Left lobe of liver (tissue), 2 donors: ENCODE measurements at regions not wholly inside any gene's neighbourhood (a gene's known extent, or its start where the extent isn't known, plus 50 kb on each side); places are given as distances from the start of the nearest gene placed in this dataset.

Source experiments
- ATAC-seq: fragments of 200-7000 bp; cut with Tn5 transposase; one replicate; pipeline ENCODE4 v1.9.1; 2020; ENCODE audit warnings: mild to moderate bottlenecking, moderate library complexity
- DNase-seq: peaks from one replicate; pipeline ENCODE4 v3.0.0-alpha.2; 2020; ENCODE audit warnings: low spot score
- donor health status: DM: no; HTN: no; CAD: no; lungs with moderate emphysema.
- donor health status: DM: no; HTN: yes; CAD: no.

DNA sequence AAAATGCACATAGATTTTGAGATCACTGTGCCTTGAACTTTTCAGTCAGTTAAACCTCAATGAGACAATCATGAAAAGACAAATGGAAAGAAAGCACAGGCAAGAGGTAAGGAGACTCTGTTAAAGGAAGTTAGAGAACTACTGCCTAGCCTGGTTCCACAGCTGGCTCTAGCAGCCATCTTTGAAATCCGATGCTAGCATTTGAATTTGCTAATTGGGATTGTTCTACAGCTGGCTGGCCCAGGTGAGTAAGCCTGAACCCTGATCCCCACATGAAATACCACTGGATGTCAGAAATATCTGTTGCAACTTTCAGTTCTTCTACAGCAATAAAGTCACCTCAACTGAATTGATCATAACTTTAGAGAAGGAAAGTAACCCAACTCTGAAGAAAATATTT is 315.2 kb upstream of the CHAC2 start:
- DNase-seq (no peak), ATAC-seq (no peak)

DNA sequence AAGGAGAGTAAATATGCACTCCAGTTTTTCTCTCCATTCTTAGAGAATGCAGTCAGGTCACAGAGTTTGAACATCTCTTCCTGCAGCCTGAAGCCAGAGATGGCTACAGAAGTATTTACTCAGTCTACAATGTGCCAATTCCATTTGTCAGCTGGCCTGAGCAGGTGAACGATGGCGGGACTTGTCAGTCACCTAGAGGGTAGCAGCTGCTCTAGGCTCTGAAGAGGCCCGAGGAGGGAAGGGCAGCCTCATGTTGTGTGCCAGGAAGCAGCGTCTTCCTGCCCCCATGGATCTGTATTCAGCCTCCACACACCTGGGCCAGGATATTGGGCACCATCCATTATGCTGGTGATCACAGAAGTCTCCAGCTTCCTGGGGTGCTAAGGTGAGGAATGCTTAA is 316.7 kb upstream of the CHAC2 start:
- peak; percentile 39 for ATAC-seq
- DNase-seq, result no peak

DNA sequence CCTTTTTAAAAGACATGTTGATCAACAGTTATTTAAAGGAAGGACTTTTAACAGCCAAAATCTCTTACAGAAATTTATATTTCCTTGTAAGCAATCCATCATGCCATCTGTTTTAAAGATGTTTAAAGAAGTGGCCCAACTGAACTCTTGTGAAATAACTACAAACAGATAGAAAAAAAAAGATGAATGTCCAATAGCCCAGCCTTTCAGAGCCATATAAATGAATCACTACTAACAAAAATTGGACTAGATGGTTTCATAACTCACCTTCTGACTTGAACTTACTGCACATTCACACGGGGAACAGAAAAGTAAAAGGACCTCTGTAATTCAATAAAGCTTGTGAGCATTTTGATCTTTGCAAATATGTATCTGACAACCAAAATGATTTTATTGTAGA is 319.0 kb upstream of the CHAC2 start:
- ATAC-seq (no peak), DNase-seq (no peak)

DNA sequence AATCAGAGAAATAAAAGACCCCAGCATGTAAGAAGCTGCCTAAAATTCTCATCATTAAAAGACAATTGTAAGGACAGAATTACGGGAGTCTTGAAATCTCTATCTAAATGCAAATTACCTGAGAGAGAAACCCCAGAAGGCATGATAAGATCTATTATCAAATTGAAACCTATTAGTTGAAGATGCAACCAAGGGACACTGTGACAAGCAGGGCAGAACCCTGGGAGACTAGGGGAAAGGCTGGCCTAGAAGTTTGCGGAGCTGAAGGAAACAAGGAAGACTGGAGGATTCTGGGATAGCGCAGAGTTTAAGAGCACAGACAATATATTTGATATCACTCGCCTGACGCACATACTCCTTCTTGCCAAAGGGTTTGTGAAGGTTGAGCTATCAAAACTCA is 319.5 kb upstream of the CHAC2 start:
- DNase-seq, result no peak
- no peak for ATAC-seq

DNA sequence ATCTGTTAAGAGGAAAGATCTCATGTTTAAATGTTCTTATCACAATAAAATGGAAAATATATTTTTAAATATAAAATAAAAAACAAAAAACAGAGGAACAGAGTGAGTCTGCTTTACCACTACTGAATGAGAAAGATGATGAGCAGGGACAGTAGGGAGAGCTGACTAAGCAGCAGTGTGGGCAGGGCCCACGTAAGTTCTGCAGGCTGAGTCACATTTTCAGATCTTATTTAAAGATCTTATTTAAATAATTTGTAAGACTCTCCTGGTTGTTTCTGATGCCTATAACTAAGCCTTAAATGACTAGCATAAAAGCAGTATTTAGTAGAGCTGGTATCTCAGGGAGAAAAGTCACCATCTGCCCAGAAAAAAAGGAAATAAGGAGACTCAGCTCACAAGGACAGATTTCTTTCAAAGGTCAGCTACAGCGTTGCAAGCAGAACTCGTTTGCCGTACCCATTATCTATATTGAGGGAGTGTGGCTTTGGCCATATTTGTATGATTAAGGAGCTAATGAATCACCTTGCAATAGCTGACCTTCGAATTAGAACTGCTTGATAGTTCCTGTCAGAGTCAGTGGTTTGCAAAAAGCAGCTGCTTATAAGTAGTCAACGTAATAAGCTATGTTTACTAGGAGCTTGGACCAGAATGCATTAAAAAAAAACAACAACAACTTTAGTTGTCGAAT is 322.1 kb upstream of the CHAC2 start:
- no peak for ATAC-seq

DNA sequence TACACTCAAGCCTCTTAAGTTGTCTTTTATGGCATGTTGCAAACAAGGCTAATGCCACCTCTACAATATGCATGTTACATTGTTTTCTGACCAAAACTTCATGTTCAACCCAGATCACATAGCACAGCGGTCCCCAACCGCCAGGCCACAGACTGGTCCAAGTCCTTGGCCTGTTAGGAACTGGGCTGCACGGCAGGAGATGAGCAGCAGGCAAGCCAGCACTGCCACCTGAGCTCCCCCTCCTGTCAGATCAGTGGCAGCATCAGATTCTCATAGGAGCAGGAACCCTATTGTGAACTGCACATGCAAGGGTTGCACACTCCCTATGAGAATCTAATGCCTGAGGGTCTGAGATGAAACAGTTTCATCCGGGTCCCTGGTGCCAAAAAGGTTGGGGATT is 324.8 kb upstream of the CHAC2 start:
- ATAC-seq, result peak; percentile 31
- DNase-seq, result no peak

More for the DNA sequence above, 322.1 kb upstream of the CHAC2 start:
- no peak for DNase-seq

DNA sequence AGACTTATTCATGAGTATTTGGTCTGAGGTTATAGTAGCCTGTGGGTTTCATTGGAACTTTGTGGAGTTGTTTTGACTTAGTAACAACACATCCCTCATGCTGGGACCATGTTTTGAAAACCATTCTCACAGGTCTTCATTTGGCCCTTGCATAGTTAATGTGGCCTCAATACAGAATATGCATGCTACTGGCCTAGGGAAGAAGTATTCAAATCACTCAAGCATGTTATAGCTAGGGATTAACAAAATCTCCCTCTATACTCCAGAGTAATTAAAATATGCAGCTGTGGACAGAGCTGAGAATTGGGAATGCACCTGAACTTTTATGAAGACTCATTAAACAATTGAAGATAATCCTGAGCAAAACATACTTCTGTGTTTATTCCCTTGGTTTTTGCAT is 325.5 kb upstream of the CHAC2 start:
- ATAC-seq (no peak), DNase-seq (no peak)

DNA sequence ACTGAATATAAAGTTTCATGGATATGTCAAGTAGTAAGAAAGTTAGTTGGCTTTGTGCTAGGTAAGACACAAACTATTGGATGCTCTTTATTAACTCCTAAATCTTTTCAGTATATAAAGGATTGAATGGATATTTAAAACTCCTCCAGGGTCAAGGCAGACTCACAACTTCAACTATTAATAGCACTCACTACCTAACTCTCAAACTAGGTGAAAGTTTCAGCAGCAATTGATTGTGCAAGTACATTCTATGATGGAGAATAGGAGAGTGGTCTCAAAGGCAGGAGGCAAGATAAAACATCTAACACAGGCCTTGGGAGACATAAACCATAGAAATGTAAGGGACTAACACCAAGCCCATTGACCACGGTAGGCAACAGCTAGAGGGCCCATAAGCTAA is 328.9 kb upstream of the CHAC2 start:
- no peak for DNase-seq
- no peak for ATAC-seq

DNA sequence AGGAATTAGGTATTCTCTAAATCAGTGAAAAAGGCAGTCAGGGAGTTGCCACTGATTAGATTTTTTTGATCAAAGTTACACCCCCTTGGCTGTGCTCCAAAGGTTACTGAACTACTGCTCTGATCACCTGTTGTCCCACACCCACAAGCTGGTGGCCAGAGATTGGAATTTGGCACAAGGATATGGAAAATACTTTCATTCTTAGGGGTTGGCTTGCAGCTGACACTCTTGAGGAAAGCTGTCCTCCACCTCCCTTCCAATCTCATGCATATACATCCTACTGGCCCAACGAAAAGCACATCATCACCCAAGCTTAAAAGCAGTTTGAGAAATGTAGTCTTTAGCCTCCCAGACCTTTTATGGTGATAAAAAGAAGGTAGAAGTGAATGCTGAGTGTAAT is 329.5 kb upstream of the CHAC2 start:
- no peak for DNase-seq
- ATAC-seq, result peak; percentile 51

DNA sequence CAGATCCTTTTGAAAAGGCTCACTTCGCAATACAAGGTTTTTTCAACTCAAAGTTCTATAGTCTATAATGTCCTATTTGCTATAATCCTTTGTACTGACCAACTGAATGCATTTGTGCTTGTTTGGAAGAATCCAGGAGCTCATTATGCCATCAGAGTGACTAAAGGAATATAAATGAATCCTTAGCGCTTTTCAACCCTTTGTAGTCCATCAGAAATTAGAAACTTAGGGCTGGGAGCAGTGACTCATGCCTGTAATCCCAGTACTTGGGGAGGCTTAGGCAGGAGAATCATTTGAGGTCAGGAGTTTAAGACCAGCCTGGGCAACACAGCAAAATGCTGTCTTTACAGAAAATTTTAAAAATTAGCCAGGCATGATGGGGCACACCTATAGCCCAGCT is 330.2 kb upstream of the CHAC2 start:
- DNase-seq (no peak), ATAC-seq (no peak)

DNA sequence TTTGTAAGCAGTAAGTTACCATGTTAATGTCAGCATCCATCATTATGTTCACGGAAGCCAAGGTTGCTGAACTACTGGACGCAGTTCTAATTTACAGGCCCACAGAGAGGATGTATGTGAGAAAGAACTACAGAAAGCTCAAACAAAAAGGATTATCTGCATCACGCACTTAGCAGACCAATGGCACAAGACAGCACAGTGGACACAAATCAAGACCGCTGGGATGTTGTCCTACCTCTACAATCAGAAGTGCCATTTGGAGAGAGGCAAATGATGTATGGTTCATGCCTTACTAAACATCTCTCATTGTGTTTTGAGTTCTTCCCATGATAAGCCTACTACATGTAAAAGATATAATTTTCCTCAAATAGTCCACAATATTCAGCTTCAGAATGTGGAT is 330.7 kb upstream of the CHAC2 start:
- ATAC-seq (no peak), DNase-seq (no peak)

DNA sequence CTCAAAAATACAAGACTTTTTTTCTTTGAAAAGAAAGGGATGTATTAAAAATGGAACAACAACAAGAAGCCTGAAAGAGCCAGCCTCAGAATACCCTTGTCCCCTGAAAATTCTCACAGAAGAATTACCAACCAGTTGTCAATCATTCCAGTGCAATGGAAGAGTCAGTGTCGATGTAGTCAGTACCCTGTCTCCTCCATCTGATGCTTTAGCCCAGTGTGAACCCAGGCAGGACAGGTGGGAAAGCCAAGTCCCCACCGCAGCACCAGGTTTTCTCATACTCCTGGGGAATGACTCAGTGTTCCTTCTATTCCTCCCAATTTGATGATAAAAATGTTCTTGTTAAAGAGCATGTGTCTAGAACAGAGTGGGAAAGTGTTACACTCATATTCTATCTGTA is 332.0 kb upstream of the CHAC2 start:
- no peak for ATAC-seq
- no peak for DNase-seq

DNA sequence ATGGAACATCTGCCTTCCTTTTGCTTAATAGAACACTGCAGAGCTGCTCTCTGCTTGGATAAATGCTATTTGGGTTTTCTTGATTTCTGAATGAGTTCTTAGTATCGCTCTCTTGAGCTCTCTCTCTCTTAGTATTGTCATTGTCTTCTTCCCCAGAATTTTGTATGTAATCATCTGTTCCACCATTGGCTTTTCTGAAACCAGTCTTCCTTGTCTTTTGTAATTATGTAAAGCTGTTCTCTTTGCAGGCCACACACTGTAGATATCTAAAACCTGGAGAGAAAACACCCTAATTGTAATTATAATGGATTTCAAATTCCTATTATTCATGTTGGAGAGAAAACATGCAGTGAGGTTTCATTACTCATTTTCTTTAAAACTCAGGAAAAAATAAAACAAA is 333.1 kb upstream of the CHAC2 start:
- no peak for ATAC-seq
- no peak for DNase-seq

DNA sequence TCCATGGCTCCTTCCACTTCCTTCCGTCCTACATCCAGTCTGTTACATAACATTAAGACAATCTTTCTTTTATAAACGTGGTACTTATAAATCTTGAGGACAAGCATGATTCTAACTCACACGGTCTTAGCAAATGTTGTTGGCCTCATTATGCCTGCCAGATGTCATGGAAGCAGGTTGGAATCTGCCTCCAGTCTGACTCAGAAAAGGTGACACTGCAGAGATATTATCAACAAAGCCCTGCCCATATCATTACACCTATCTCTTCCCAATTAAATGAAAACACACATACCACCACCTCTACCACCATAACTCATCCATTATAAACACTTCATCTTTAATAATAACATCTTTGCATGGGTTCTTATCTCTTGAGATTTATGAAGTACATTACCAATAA is 334.7 kb upstream of the CHAC2 start:
- ATAC-seq (no peak), DNase-seq (no peak)

DNA sequence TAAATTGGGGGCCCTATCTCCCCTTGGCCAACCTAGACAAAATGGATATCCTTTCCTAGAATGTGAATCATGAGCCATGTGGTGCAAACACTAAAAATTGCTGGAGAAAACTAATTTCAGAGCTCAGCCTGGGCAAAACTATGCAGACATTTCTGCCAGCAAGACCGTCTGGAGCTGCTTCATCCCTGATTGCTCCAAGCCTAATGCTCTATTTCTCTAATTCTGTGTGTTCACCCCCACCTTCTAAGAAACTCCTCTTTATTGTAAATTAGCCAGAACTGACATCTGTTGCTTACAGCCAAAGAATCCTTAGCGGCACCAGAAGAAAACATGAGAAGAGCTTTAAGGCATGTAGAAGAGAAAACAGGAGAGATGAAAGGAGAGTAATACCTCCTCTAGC is 337.7 kb upstream of the CHAC2 start:
- DNase-seq, result no peak
- ATAC-seq, result no peak

DNA sequence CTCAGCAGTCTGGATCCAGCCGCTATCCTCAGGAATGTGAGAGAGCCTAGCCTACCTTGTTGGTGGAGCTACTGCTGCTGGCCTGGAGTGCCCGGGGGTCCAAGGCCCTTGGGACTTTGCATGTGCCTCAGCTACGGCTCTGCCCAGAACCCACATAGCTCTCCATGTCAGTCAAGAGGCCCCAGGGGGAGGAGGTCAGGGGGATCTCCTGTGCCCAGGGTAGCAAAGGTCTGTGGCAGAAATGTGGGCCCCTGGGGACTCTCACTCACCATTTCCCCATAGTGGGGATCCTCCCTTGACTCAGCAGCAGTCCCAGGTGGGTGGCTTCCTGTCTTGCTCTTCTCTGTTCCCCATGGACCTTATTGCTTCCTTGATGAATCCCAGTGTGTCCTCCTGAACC is 342.7 kb upstream of the CHAC2 start:
- ATAC-seq (no peak), DNase-seq (no peak)

DNA sequence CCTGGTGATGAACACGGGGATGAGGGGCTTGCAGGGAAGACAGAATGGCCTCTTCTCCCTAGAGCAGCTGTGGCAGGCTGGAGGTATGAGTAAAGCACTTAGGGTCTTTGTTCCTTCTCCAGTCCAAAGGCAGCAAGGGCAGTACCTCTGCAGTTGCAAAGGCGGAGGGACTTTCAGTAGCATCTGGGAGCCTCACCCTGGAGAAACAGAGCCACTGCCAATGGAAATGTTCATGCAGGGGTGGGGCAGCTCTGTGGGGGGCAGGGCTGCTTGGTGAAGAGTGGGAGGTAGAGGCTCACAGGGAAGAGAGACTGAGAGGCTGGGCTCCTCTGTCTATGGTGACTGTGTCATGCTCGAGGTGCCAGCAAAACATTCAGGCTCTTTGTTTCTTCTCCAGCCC is 344.1 kb upstream of the CHAC2 start:
- ATAC-seq (no peak), DNase-seq (no peak)

DNA sequence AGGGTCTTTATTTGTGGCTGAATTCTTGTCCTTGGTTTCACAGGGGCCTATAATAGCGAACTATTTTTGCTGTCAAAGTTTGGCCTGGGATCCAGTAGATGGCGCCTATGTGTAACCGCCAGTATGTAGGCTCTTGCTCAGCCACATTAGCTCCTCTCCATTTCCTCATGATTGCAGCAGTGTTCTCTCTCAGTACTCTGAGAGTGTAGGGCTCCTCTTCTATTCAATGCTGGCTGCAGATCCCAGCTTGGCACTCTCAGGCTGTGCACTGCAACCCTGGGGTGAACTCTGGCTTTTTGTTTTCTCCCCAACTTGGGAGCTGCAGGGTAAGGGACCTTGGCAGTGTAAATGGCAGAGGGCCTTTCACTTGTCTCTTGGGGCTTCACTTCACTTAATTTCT is 344.6 kb upstream of the CHAC2 start:
- ATAC-seq, result peak; percentile 99
- DNase-seq, result peak; percentile 46

DNA sequence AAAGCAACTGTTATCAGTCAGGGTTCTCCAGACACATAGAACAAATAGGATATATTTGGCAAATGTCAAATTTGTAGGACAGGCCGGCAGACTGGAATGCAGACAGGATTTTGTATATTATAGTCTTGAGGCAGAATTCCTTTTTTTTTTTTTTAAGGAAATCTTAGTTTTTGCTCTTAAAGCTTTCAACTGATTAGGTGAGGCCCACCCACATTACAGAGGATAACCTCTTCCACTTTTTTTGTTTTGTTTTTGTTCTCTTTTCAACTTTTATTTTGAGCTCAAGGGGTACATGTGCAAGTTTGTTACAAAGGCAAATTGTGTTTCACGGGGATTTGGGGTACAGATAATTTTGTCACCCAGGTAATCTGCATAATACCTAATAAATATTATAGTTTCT is 350.2 kb upstream of the CHAC2 start:
- DNase-seq (no peak), ATAC-seq (no peak)

DNA sequence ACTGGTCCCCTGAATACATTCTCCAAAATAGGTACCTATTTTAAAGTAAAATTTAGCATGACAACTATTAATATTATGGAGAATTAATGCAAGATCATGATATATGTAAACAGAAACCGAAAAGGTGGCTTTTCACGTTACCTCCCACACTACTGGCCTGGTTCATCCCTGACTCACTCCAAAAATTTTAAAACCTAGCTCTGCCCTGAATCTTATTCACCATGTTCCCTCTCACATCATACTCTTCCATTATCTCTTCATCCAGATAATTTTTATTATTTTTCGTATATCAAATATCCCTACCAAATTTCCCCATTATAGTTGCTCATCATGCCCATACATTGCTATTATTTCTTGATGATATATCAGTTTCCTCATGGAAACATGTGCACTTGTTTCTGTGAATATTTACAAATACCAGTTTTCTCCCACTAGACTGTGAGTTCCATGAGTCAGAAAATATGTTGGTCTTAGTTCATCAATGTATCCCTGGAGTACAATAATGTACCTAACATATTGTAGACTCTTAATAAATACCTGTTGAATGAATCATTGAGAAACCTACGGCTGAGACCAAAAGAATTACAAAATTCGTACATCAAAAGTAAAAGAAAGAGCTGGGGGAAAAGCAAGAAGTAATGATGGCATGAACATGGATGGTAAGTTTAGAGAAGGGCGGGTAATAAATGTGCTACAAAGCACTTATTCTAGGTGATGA is 360.1 kb upstream of the CHAC2 start:
- ATAC-seq (no peak), DNase-seq (no peak)

DNA sequence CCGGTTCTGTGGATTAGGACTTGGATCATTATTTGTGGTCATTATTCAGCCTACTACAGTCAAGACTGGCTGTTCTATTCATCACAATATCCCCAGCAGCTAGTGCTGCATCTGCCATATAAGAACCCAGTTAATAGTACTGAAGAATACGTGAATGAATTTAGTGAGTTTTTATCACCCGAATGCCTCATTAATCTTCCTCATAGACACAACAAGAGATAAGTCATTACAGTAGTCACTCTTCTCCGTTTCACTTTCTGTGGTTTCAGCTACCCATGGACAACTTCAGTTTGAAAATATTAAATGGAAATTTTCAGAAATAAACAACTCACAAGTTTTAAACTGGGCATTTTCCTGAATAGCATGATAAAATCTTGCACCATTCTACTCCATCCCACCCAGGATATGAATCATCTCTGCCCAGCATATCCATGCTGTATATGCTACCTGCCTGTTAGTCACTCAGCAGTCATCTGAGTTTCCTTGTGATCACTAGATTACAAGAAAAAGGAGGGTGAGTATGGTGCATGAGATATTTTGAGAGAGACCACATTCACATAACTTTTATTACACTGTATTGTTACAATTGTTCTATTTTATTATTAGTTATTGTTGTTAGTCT is 363.7 kb upstream of the CHAC2 start:
- DNase-seq, result no peak

DNA sequence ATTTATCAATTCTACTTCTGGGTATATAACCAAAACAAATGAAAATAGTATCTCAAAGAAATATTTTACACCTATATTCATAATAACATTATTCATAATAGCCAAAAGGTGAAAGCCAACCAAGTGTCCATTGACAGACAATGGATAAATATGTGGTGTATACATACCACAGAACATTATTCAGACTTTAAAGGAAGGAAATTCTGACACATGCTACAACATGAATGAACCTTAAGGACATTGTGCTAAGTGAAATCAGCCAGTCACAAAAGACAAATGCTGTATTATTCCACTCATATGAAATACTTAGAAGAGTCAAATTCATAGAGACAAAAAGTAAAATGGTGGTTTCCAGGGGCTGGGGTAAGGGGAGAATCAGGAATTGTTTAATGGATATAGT is 370.5 kb upstream of the CHAC2 start:
- DNase-seq, result no peak
- no peak for ATAC-seq

More for the DNA sequence above, 363.7 kb upstream of the CHAC2 start:
- ATAC-seq, result no peak

DNA sequence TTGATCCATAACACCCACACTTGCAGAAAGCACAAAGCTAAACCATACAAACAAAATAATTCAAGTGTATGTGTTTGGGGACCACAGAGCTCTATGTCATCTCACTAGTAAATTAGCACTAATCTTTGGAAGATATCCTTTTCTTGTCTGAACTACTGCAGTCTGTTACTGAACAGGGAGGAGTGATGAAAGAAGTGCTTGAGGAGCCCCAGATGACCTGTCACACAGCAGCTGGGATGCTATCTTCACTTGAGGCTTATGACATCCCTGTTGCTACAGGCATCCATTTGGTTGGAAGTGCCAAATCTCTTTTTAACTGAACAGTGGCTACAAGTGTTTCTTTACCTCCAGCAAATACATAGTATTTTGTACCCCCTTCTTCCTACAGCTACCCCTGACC is 386.3 kb upstream of the CHAC2 start:
- no peak for DNase-seq
- no peak for ATAC-seq
